HG03135 (cell line): ENCODE measurements at regions not wholly inside any gene's neighbourhood (a gene's known extent, or its start where the extent isn't known, plus 50 kb on each side); places are given as distances from the start of the nearest gene placed in this dataset.

Experiments used
- ATAC-seq: cut with Tn5 transposase; IDR thresholded peaks from one replicate; pipeline ENCODE4 v1.9.1; 2021; ENCODE audit warnings: mild to moderate bottlenecking, moderate library complexity; ENCODE audit not compliant: unreplicated experiment

GRCh38 chr2:139963863-139964355 is 1183.7 kb upstream of the NXPH2 start:
- no peak for ATAC-seq

DNA sequence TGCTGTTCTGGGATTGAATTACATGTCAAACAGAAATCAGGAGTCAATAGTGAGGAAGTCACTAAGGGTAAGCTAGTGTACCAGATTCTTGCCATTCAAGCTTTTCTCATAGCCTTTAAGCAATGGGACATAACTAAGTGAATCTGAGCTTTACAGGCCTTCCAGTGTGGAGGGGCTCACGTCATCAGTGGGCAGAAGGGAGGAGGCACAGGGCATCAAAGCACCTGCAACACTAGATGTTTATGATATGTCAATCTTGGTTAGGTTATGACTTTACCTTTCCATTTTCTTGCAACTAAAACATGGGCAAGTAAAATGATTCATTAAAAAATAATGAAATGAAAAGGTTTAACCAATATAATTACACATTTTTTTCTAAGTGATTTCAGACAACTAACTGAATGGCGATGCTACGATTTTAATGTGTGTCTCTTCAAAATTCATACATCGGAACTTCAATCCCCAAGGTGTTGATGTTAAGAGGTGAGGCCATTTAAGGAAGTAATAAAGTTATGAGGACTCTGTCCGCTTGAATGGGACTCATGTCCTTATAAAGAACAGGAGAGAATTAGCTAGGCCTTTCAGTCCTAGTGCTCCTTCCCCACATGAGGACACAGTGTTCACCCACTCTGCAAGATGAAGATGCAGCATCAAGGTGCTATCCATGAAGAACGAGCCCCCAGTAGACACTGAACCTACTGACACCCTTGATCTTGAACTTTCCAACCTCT is 1169.2 kb upstream of the NXPH2 start:
- ATAC-seq = no peak

DNA sequence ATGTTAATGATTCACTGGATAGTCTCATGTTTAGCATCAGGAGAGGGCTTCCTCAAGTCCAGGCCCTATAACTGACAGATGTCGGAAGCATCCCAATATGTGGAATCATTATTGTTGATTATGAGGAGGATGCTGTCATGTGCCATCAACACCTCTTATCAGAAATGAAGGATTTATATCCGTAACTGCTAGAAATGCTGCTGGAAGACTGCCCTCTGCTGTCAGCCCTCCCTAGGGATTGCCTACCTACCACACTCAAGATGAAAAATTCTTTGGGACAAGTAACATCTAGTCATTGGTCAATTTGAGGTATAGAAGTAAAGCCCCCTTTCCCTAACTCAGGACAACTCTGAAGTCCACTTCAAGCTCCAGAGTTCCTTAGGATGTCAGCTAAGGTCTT is 1166.5 kb upstream of the NXPH2 start:
- no peak for ATAC-seq

DNA sequence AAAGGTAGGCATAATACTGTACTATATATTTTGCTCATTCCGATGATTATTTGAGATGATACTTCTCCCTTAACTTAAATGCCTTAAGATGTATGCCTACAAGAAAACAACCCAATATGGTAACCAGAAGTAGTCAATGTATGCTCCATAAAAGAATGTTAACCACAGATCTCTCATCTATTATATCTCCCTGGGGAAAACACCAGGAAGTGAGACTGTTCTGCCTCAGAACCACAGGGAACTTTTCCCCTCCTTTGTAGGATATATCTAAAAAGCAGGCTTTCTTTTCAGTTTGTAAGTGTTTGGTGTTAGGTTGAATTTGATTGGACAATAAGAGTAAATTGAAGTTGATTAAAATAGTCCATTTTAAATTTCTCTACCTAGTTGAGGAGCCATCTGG is 1160.5 kb upstream of the NXPH2 start:
- ATAC-seq = no peak

- ATAC-seq = no peak
Measured at GRCh38 chr2:139925903-139926302, 1145.7 kb upstream of the NXPH2 start.

DNA sequence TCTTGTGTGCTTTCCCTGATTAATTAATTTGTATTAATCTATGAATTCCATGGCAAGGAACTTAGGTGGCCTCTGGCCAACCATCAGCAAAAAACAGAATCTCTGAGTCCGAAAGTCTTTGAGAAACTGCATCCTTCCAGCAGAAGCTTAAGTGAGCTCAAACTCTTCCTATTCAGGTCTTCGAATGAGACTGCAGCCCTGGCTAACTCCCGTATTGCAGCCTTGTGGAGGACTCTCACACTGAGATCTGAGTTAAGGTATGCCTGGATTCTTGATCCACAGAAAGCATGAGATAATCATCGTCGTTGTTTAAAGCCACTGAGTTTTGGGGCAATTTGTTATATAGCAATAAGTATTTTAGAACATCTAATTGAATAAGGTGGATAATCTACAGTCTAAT is 1143.9 kb upstream of the NXPH2 start:
- ATAC-seq = no peak

- ATAC-seq = no peak
Measured at GRCh38 chr2:139918982-139919381, 1138.8 kb upstream of the NXPH2 start.

DNA sequence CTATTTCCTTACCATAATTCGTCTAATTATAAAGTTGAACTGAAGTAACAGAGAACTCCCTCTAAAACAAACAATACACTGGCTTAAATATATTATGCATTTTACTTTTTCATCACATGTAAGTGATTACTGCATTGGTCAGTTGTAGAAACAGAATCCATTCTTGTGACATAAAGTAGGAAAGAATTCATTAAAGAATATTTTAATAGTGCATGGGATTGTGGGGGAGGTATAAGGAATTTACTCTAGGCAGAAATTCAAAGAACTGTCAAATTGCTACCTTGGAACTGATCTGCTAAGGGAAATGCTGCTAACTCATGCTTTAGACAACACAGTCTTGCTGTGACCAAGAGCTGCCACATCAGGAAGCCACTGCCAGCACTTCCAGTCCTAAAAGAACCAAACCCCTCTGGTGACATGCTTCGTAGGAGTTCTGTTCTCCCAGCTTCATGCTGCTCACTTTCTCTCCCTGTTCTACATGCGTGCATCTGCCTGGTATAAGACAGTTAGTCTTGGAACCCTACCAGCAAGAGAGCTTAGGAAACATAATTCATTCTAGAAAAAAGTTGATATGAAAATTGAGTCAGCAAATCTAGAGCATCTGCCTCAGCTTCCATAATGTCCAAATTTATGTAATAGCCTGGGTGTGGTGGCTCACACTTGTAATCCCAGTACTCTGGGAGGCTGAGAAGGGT is 1137.6 kb upstream of the NXPH2 start:
- ATAC-seq = no peak

GRCh38 chr2:139916822-139917221 is 1136.6 kb upstream of the NXPH2 start:
- ATAC-seq = no peak

DNA sequence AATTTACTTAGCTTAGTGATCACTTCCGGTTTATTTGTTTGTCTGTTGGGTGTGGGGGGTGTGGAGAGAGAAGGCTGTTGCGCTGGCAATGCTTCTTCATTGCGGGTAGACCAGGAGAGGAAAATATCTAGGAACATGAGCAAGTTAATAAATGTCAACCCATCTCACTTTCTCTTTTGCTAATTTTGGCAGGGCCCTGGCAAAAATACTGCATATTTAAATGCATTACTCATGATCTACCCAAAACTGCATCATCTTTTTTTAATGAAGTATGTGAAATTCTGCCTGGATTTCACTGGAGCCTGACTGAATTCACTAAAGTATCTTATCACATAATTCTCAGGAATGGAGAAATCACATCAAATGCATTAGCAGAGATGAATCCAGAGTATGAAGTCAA is 1131.0 kb upstream of the NXPH2 start:
- no peak for ATAC-seq

- no peak for ATAC-seq
Measured at GRCh38 chr2:139909136-139909535, 1128.9 kb upstream of the NXPH2 start.

DNA sequence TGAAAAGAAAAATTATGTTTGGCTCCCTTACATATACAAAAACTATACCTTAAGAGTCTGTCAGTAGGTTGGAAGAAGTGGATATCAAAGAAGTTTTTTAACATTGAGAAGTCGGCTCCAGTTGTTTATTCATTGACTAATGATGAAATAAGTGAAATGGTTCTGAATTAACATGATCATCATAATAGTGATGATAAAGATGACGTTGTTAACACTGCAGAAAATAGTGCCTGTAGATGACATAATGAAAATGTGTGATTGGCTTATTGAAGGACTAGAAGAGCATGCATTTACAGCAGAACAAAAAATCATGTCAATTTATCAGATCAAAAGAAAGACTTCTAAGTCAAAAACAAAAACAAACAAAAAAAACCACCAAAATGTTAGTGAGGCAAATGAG is 1125.4 kb upstream of the NXPH2 start:
- ATAC-seq = no peak

DNA sequence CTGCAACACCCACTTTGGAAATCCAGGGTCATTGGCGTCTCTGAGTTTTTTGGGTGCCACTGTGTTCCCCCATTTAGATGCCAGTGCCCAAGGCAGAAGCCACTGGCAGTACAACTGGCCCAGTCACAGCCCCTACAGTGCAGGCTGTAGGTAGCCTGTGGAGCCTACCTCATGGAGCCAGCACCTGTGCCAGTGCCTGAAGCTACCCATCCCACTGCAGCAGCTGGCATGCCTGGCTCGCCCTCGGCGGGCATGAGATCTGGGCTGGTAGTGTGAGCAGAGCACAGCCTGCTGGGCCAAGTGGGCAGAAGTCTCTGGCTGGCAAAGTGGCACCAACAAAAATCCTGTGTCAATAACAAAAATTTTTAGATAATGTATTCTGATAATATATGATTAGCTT is 1111.4 kb upstream of the NXPH2 start:
- ATAC-seq = no peak

- no peak for ATAC-seq
Measured at GRCh38 chr2:139885921-139886498, 1105.8 kb upstream of the NXPH2 start.

DNA sequence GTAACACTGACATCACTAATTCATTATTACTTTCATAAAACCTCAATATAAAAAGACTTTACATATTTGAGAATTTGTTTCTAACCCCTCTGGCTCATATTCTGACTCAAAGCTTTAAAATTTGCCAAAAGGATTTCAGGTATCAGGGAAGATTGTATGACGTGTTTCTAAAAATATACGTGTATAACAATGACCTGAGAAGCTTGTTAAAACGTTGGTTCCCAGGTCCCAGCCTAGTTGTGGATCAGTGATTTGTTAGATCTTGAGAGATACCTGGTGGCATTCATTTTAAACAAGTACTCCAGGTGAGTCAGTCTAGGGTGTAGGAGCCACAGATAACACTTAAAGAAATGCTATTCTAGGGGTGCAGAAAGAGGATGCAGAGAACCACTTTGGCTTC is 1096.8 kb upstream of the NXPH2 start:
- ATAC-seq = no peak

- ATAC-seq = no peak
Measured at GRCh38 chr2:139876321-139876720, 1096.1 kb upstream of the NXPH2 start.

DNA sequence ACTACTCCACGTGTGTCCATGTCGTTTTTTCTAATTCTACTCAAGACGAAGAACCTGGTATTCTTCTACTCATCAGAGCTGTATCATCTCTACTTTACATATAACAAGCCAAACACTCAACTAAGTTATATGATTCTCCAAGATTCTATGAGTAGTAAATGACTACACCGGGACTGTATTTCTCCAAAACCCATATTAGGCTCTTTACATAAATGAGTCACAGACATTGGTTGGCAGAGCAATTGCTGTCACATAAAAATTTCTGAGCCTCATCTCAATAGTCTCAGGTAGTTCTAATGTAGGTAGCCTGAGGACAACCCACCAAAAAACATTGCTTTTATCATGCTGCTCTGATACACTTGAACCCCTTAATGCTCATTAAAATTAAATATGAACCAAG is 1092.3 kb upstream of the NXPH2 start:
- ATAC-seq = no peak

- ATAC-seq = no peak
Measured at GRCh38 chr2:139872032-139872431, 1091.8 kb upstream of the NXPH2 start.

- no peak for ATAC-seq
Measured at GRCh38 chr2:139867601-139868226, 1087.5 kb upstream of the NXPH2 start.

GRCh38 chr2:139864821-139865302 is 1084.7 kb upstream of the NXPH2 start:
- ATAC-seq = no peak

DNA sequence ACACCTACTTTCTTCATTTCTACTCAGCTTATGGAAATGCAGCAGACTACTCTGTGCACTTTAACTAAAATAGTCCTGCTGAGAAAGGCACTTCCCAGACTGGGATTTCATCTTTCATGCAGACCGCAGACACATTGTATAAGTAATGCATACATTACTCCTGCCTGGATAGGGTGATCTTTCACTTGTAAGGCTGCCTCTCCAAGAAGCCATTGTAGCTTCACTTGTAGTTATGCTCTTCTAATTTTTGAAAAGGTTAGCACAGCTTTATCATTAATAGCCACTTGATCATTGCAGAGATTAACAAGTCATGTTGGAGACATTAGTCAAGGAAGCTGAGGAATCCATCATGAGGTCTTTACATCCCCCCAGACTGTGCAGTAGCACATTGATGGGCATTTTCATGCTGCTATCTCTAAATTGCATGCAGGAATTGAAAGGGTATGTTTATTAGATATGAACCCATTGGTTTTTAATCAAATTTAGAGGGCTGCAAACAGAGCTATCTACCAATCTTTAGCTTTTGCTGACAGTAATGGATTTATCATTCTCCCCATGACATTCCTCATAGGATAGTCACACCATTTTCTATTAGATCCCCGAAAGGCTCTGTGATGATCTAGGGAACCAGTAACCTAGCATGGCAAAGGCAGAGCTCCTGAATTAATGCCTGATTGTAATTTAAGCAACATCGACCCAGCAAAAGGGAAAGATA is 1074.7 kb upstream of the NXPH2 start:
- no peak for ATAC-seq
